Umbilical cord (tissue), 1 donor: ENCODE measurements at regions not wholly inside any gene's neighbourhood (a gene's known extent, or its start where the extent isn't known, plus 50 kb on each side); places are given as distances from the start of the nearest gene placed in this dataset.
"Not testable (repeated sequence)": the region's sequence is repeated elsewhere in the genome, so short reads cannot be mapped to it uniquely, and the experiment has no call there.

Source experiments
- DNase-seq: peaks from one replicate; pipeline ENCODE4 v3.0.0-alpha.2; 2015; ENCODE audit warnings: low spot score

- no peak for DNase-seq
Measured at GRCh38 chr9:31144614-31145013, 1239.8 kb upstream of the ACO1 start.

- DNase-seq = no peak
Measured at GRCh38 chr9:31146485-31147166, 1237.8 kb upstream of the ACO1 start.

GRCh38 chr9:31153250-31153840 lies 1231.1 kb upstream of the ACO1 start:
- DNase-seq = no peak

GRCh38 chr9:31166516-31166915 lies 1217.9 kb upstream of the ACO1 start:
- no peak for DNase-seq

- no peak for DNase-seq
Measured at GRCh38 chr9:31168161-31168560, 1216.3 kb upstream of the ACO1 start.

GRCh38 chr9:31174681-31175080 lies 1209.8 kb upstream of the ACO1 start:
- no peak for DNase-seq

GRCh38 chr9:31183866-31184265 lies 1200.6 kb upstream of the ACO1 start:
- no peak for DNase-seq

GRCh38 chr9:31185831-31186230 lies 1198.6 kb upstream of the ACO1 start:
- no peak for DNase-seq

- DNase-seq = no peak
Measured at GRCh38 chr9:31188496-31188895, 1195.9 kb upstream of the ACO1 start.

GRCh38 chr9:31210978-31211570 lies 1173.4 kb upstream of the ACO1 start:
- DNase-seq = no peak

GRCh38 chr9:31229976-31230375 lies 1154.5 kb upstream of the ACO1 start:
- not testable (repeated sequence) for DNase-seq

- DNase-seq = no peak
Measured at GRCh38 chr9:31232485-31232884, 1152.0 kb upstream of the ACO1 start.

- no peak for DNase-seq
Measured at GRCh38 chr9:31236344-31236743, 1148.1 kb upstream of the ACO1 start.

GRCh38 chr9:31243386-31243785 lies 1141.1 kb upstream of the ACO1 start:
- peak; percentile 14 for DNase-seq

GRCh38 chr9:31248156-31248555 lies 1136.3 kb upstream of the ACO1 start:
- peak; percentile 60 for DNase-seq

GRCh38 chr9:31251386-31251785 lies 1133.1 kb upstream of the ACO1 start:
- no peak for DNase-seq

GRCh38 chr9:31253800-31254762 lies 1130.4 kb upstream of the ACO1 start:
- no peak for DNase-seq

- no peak for DNase-seq
Measured at GRCh38 chr9:31255211-31255610, 1129.2 kb upstream of the ACO1 start.

- DNase-seq = no peak
Measured at GRCh38 chr9:31259824-31260223, 1124.6 kb upstream of the ACO1 start.

GRCh38 chr9:31272456-31273295 lies 1111.8 kb upstream of the ACO1 start:
- DNase-seq = no peak

- DNase-seq = no peak
Measured at GRCh38 chr9:31275419-31275818, 1109.0 kb upstream of the ACO1 start.
